ENCODE measurements at regions not wholly inside any gene's neighbourhood (a gene's known extent, or its start where the extent isn't known, plus 50 kb on each side); places are given as distances from the start of the nearest gene placed in this dataset.

GRCh38 chr17:33574942-33575445 is 281.9 kb upstream of the ASIC2 start:
- Histone ChIP-seq H3K27ac (ENCODE audit: insufficient read depth, low read length) (no peak overlapping the region), H2AFZ (replicated peaks; ENCODE audit: low read length, poor library complexity) (no peak overlapping the region), H3K9me3 (ENCODE audit: control insufficient read depth, insufficient read depth, low read length) (peaks cover 9% of the 10 kb centered on the region), H2AK5ac (ENCODE audit: low read depth, low read length) (no peak overlapping the region), H3K18ac (ENCODE audit: low read depth, low read length) (no peak overlapping the region), H3K56ac (ENCODE audit: extremely low read depth, insufficient read depth, low read length) (no peak overlapping the region), H3K4ac (ENCODE audit: low read depth, low read length) (no peak overlapping the region), H3K9ac (ENCODE audit: low read depth, low read length) (no peak overlapping the region), H2BK15ac (ENCODE audit: low read depth, low read length) (no peak overlapping the region), H3K4me1 (ENCODE audit: control insufficient read depth, insufficient read depth, low read length) (no peaks in the 10 kb centered on the region), H2AK9ac (replicated peaks; ENCODE audit: low read depth, low read length, poor library complexity) (no peak overlapping the region), H3K79me1 (ENCODE audit: low read depth in 1 of 2, low read length in 2 of 2) (no peaks in the 10 kb centered on the region), H2BK5ac (ENCODE audit: low read depth, low read length, poor library complexity, severe bottlenecking) (no peak overlapping the region), H3K36me3 (ENCODE audit: control insufficient read depth, insufficient read depth, low read length) (no peaks in the 10 kb centered on the region), H4K20me1 (ENCODE audit: insufficient read depth, low read length) (no peaks in the 10 kb centered on the region), H2BK20ac (ENCODE audit: low read depth, low read length) (no peak overlapping the region), H3K9me1 (ENCODE audit: insufficient read depth, low read length) (no peaks in the 10 kb centered on the region), H4K5ac (ENCODE audit: low read depth, low read length) (no peak overlapping the region), H2BK120ac (ENCODE audit: low read depth, low read length) (no peak overlapping the region), H3K23ac (ENCODE audit: low read depth, low read length) (no peak overlapping the region), H3K4me3 (ENCODE audit: insufficient read depth, low read depth, low read length) (no peak overlapping the region), H3K27me3 (ENCODE audit: control insufficient read depth, insufficient read depth, low read length) (no peaks in the 10 kb centered on the region), H4K8ac (ENCODE audit: low read depth in 2 of 2, low read length in 2 of 2) (no peak overlapping the region), H3K4me2 (ENCODE audit: low read depth, low read length) (no peak overlapping the region), H3K14ac (replicated peaks; ENCODE audit: low read depth, low read length) (no peak overlapping the region), H4K91ac (ENCODE audit: insufficient read depth, low read depth, low read length) (no peak overlapping the region)
- ChIA-PET CTCF (no interaction called here), POLR2A (ENCODE audit: unreplicated experiment) (no interaction called here)
- TF ChIP-seq ELK1 (IDR thresholded peaks at IDR 0.05; ENCODE audit: borderline replicate concordance, low read depth, low read length): no peak
- TF ChIP-seq RCOR1 (IDR thresholded peaks at IDR 0.05; ENCODE audit: insufficient replicate concordance, low read length): no peak
- no peak for TF ChIP-seq MXI1 (IDR thresholded peaks at IDR 0.05; ENCODE audit: borderline replicate concordance, low read depth, low read length)
- TF ChIP-seq USF2 (IDR thresholded peaks at IDR 0.05; ENCODE audit: low read depth, low read length): no peak
- TF ChIP-seq CTCF (conservative IDR thresholded peaks at IDR 0.05; ENCODE audit: low read depth, low read length): no peak
- no peak for TF ChIP-seq FOS (IDR thresholded peaks at IDR 0.05; ENCODE audit: low read depth, low read length)
- no peak for TF ChIP-seq CEBPB (IDR thresholded peaks at IDR 0.05; ENCODE audit: low read depth, low read length)
- TF ChIP-seq MAZ (IDR thresholded peaks at IDR 0.05; ENCODE audit: borderline replicate concordance, low read depth, low read length): no peak
- TF ChIP-seq BHLHE40 (IDR thresholded peaks at IDR 0.05; ENCODE audit: low read depth, low read length): no peak
- TF ChIP-seq RFX5 (IDR thresholded peaks at IDR 0.05; ENCODE audit: low read depth, low read length): no peak
- ATAC-seq (ENCODE audit: low read depth) (no peak), DNase-seq (no peak)
- in situ Hi-C loops (cut with MboI; ENCODE audit: low sequenced_read_pairs) (no loop called here), dilution Hi-C loops (cut with HindIII; ENCODE audit: low sequenced_read_pairs, unreplicated experiment) (no loop called here), intact Hi-C loops (cut with micrococcal nuclease) (no loop called here)
- no CpG with 5 or more reads among the region's 4 CpGs for WGBS, 2 experiments (ENCODE audit: extremely low coverage in 2 of 2, insufficient read length in 1 of 2)
- BruUV-seq (replicated peaks): no TSS peak

Data from IMR-90 (cell line).